HG03280 (cell line): ENCODE measurements at regions not wholly inside any gene's neighbourhood (a gene's known extent, or its start where the extent isn't known, plus 50 kb on each side); places are given as distances from the start of the nearest gene placed in this dataset.

Experiments
- ATAC-seq: cut with Tn5 transposase; IDR thresholded peaks from one replicate; pipeline ENCODE4 v1.9.1; 2021; ENCODE audit warnings: mild to moderate bottlenecking, moderate library complexity; ENCODE audit not compliant: unreplicated experiment

- ATAC-seq: no peak
These were observed 270.6 kb upstream of the TNRC6C start for GRCh38 chr17:77687921-77688320.

GRCh38 chr17:77688369-77688768 is 270.1 kb upstream of the TNRC6C start:
- no peak for ATAC-seq

GRCh38 chr17:77690271-77691161 is 268.0 kb upstream of the TNRC6C start:
- ATAC-seq: no peak

- ATAC-seq: no peak
These were observed 267.1 kb upstream of the TNRC6C start for GRCh38 chr17:77691216-77692085.

- no peak for ATAC-seq
These were observed 265.8 kb upstream of the TNRC6C start for GRCh38 chr17:77692571-77693161.

- no peak for ATAC-seq
These were observed 265.2 kb upstream of the TNRC6C start for GRCh38 chr17:77693301-77693700.

GRCh38 chr17:77693776-77694175 is 264.7 kb upstream of the TNRC6C start:
- ATAC-seq: no peak

- no peak for ATAC-seq
These were observed 263.8 kb upstream of the TNRC6C start for GRCh38 chr17:77694391-77695363.

GRCh38 chr17:77695386-77695785 is 263.1 kb upstream of the TNRC6C start:
- ATAC-seq: no peak

- ATAC-seq: no peak
These were observed 262.3 kb upstream of the TNRC6C start for GRCh38 chr17:77696151-77696720.

- ATAC-seq: no peak
These were observed 261.6 kb upstream of the TNRC6C start for GRCh38 chr17:77696721-77697460.

GRCh38 chr17:77697480-77698400 is 260.8 kb upstream of the TNRC6C start:
- no peak for ATAC-seq

- no peak for ATAC-seq
These were observed 259.4 kb upstream of the TNRC6C start for GRCh38 chr17:77698903-77699623.

GRCh38 chr17:77700165-77700881 is 258.2 kb upstream of the TNRC6C start:
- no peak for ATAC-seq

GRCh38 chr17:77701996-77702395 is 256.5 kb upstream of the TNRC6C start:
- ATAC-seq: no peak

- ATAC-seq: no peak
These were observed 254.3 kb upstream of the TNRC6C start for GRCh38 chr17:77704048-77704815.
